KMS-11 (cell line): ENCODE measurements at regions not wholly inside any gene's neighbourhood (a gene's known extent, or its start where the extent isn't known, plus 50 kb on each side); places are given as distances from the start of the nearest gene placed in this dataset.

Experiments
- H2AFZ ChIP-seq: fragments of 200-600 bp; sonication (generic); 2 replicates; pipeline ENCODE4 v1.6.1; 2016; ENCODE audit warnings: antibody characterized with exemption, mixed run types, low read depth
- H3K27ac ChIP-seq: fragments of 200-600 bp; sonication (generic); 2 replicates; pipeline ENCODE4 v1.6.1; 2016; ENCODE audit warnings: mild to moderate bottlenecking, mixed run types
- H3K27me3 ChIP-seq: fragments of 200-600 bp; sonication (generic); 2 replicates; pipeline ENCODE4 v1.6.1; 2017; ENCODE audit warnings: mild to moderate bottlenecking, low read depth, mixed run types, moderate library complexity; ENCODE audit not compliant: insufficient read depth
- H3K36me3 ChIP-seq: fragments of 200-600 bp; sonication (generic); 2 replicates; pipeline ENCODE4 v1.6.1; 2017; ENCODE audit warnings: mild to moderate bottlenecking, mixed run types; ENCODE audit not compliant: insufficient read depth
- H3K4me1 ChIP-seq: fragments of 200-600 bp; sonication (generic); 2 replicates; pipeline ENCODE4 v1.6.1; 2016; ENCODE audit warnings: mild to moderate bottlenecking, low read depth, mixed run types; ENCODE audit not compliant: poor library complexity, severe bottlenecking
- H3K4me2 ChIP-seq: fragments of 200-600 bp; sonication (generic); 2 replicates; pipeline ENCODE4 v1.7.0; 2016; ENCODE audit warnings: mild to moderate bottlenecking, mixed run types
- H3K4me3 ChIP-seq: fragments of 200-600 bp; sonication (generic); IDR thresholded peaks from 2 replicates; pipeline ENCODE4 v1.6.1; 2017; ENCODE audit warnings: low read depth, low read length, mixed read lengths; ENCODE audit not compliant: insufficient read depth
- H3K79me2 ChIP-seq: fragments of 200-600 bp; sonication (generic); 2 replicates; pipeline ENCODE4 v1.6.1; 2016; ENCODE audit warnings: low read depth, mixed run types; ENCODE audit not compliant: insufficient read depth
- H3K9ac ChIP-seq: fragments of 200-600 bp; sonication (generic); 2 replicates; pipeline ENCODE4 v1.6.1; 2016; ENCODE audit warnings: mild to moderate bottlenecking, mixed run types
- H4K20me1 ChIP-seq: fragments of 200-600 bp; sonication (generic); 2 replicates; pipeline ENCODE4 v1.6.1; 2016; ENCODE audit warnings: mild to moderate bottlenecking, mixed run types; ENCODE audit not compliant: insufficient read depth
- CTCF ChIP-seq: fragments of 200-600 bp; sonication (generic); conservative IDR thresholded peaks from 2 replicates; pipeline ENCODE4 v1.6.1; 2017; ENCODE audit warnings: low read depth, mild to moderate bottlenecking, antibody characterized with exemption, low read length, moderate library complexity, mixed read lengths

DNA sequence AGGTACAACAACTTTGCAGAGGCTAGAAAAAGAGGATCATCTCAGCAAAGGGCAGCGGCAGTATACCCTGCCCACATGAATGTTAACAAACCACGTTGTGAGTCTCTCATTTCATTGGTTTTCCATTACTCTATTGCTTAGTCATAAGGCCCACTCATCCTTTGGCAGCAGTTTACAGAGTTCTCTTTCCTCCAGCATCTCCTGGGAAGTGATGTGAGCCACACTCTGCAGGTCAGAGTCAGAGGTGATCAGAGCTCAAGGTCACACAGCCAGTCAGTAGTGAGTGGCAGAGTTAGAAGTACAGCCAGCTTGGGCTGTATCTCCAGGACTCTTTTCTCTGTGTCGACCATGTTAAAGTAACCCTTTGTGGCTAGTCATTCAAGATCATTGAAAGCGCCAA is 599.6 kb upstream of the GRAMD2B start:
- Histone ChIP-seq H3K79me2 (no peaks in the 10 kb centered on the region), H3K4me1 (no peaks in the 10 kb centered on the region), H3K4me2 (no peak overlapping the region), H4K20me1 (no peaks in the 10 kb centered on the region), H3K36me3 (no peaks in the 10 kb centered on the region), H2AFZ (no peak overlapping the region), H3K27me3 (no peaks in the 10 kb centered on the region), H3K27ac (no peak overlapping the region), H3K4me3 (no peak overlapping the region), H3K9ac (no peak overlapping the region)
- TF ChIP-seq CTCF = no peak

DNA sequence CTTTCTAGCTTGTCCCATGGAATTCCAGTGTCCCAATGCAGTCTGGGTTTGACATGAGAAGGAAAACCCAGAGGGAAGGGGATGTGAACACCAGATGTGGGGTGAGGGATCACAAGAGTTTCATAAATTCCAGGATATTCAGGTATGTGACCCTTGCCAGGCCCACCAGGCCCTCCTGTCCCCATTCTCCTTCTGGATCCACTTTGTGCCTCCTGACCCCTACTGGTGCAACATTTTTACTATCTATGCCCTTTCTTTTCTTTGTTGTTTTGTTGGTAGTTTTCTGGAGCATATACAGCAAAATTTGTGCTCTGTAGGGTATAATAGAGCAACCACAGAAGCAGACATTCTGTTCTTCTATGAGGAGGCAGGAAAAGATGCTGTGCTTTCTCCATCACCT is 597.0 kb upstream of the GRAMD2B start:
- no peak overlapping the region for H3K4me2 ChIP-seq
- no peaks in the 10 kb centered on the region for H3K79me2 ChIP-seq
- H3K27ac ChIP-seq = no peak overlapping the region
- no peaks in the 10 kb centered on the region for H3K4me1 ChIP-seq
- TF ChIP-seq CTCF = no peak
- H3K9ac ChIP-seq = no peak overlapping the region
- H3K4me3 ChIP-seq = no peak overlapping the region
- no peak overlapping the region for H2AFZ ChIP-seq
- H3K27me3 ChIP-seq = no peaks in the 10 kb centered on the region
- H3K36me3 ChIP-seq = no peaks in the 10 kb centered on the region
- no peaks in the 10 kb centered on the region for H4K20me1 ChIP-seq

DNA sequence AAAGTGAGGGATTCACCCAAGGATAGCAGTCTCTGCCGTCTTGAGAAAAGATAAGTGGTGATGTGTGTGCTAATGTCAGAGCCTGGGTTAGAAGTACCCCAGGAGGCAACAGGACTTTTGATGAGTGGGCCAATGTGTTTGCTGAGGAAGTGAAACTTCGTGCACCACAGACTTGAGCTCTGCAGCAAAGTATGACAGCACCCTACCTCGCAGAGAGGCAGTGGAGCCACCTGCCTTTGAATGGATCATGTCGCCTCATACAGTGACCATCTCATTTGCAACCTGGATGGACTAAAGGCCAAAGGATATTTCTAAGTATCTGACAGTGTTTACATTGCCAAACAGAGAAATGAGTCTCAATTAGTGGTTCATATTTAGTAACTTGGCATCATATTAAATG is 593.9 kb upstream of the GRAMD2B start:
- Histone ChIP-seq H3K4me2 (no peak overlapping the region), H4K20me1 (no peaks in the 10 kb centered on the region), H3K4me3 (no peak overlapping the region), H3K79me2 (no peaks in the 10 kb centered on the region), H3K4me1 (no peaks in the 10 kb centered on the region), H3K36me3 (no peaks in the 10 kb centered on the region), H3K27me3 (no peaks in the 10 kb centered on the region), H3K9ac (no peak overlapping the region), H2AFZ (no peak overlapping the region), H3K27ac (no peak overlapping the region)
- no peak for TF ChIP-seq CTCF

GRCh38 chr5:125833398-125833797 is 589.8 kb upstream of the GRAMD2B start:
- Histone ChIP-seq H3K36me3 (no peaks in the 10 kb centered on the region), H3K4me3 (no peak overlapping the region), H4K20me1 (no peaks in the 10 kb centered on the region), H3K27ac (no peak overlapping the region), H3K4me1 (no peaks in the 10 kb centered on the region), H3K79me2 (no peaks in the 10 kb centered on the region), H2AFZ (no peak overlapping the region), H3K9ac (no peak overlapping the region), H3K27me3 (no peaks in the 10 kb centered on the region), H3K4me2 (no peak overlapping the region)
- TF ChIP-seq CTCF = no peak
